Chondrocyte (in vitro differentiated cells): ENCODE measurements at regions not wholly inside any gene's neighbourhood (a gene's known extent, or its start where the extent isn't known, plus 50 kb on each side); places are given as distances from the start of the nearest gene placed in this dataset.
A peak's percentile ranks its signal among the peaks of the same experiment; 100 is the strongest.

Experiments used
- DNase-seq: peaks from one replicate; pipeline ENCODE4 v3.0.0; 2021; ENCODE audit warnings: mixed read lengths, low spot score
- H3K27ac Mint-ChIP-seq: one replicate; pipeline ENCODE4 v1.8.0; 2021; ENCODE audit warnings: mild to moderate bottlenecking, moderate library complexity, mixed read lengths; ENCODE audit not compliant: unreplicated experiment
- H3K27me3 Mint-ChIP-seq: 2 replicates; pipeline ENCODE4 v1.8.0; 2021; ENCODE audit warnings: low read depth, mixed read lengths
- H3K36me3 Mint-ChIP-seq: 2 replicates; pipeline ENCODE4 v1.8.0; 2021; ENCODE audit warnings: low read depth, mixed read lengths
- H3K4me1 Mint-ChIP-seq: 2 replicates; pipeline ENCODE4 v1.8.0; 2021; ENCODE audit warnings: low read depth, mild to moderate bottlenecking, mixed read lengths
- H3K4me3 Mint-ChIP-seq: one replicate; pipeline ENCODE4 v1.8.0; 2021; ENCODE audit warnings: mild to moderate bottlenecking, moderate library complexity, mixed read lengths; ENCODE audit not compliant: unreplicated experiment
- H3K9me3 Mint-ChIP-seq: 2 replicates; pipeline ENCODE4 v1.8.0; 2021; ENCODE audit warnings: low read depth, mixed read lengths
- TF ChIP-seq, protein P1 (sequence below): fragments of 200-600 bp; sonication (generic); IDR thresholded peaks from 2 replicates; pipeline ENCODE4 v1.5.0; 2021; ENCODE audit warnings: antibody characterized with exemption, mild to moderate bottlenecking, moderate library complexity

DNA sequence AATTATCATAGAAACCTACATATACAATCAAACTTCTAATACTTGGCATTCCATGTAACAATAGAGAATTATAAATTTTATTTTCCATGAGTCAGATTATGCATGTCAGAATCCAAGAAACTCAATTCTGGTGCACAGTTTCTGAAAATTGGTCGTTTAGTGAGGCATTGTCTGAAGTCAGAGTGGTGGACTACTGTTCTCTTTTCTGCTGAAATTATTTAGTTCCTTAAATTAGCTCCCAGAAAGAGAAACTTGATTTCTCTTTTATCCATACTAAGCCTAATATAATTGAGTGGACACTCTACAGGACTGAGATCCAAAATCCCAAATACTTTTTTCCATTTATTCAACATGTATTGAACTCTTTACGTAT lies 265.5 kb downstream of the ALDH8A1 start:
- Mint-ChIP-seq H3K4me3 (no peak overlapping the region), H3K4me1 (peaks cover 43% of the 10 kb centered on the region), H3K36me3 (no peaks in the 10 kb centered on the region), H3K27ac (no peak overlapping the region), H3K27me3 (no peaks in the 10 kb centered on the region), H3K9me3 (no peaks in the 10 kb centered on the region)
- TF ChIP-seq, protein P1, sequence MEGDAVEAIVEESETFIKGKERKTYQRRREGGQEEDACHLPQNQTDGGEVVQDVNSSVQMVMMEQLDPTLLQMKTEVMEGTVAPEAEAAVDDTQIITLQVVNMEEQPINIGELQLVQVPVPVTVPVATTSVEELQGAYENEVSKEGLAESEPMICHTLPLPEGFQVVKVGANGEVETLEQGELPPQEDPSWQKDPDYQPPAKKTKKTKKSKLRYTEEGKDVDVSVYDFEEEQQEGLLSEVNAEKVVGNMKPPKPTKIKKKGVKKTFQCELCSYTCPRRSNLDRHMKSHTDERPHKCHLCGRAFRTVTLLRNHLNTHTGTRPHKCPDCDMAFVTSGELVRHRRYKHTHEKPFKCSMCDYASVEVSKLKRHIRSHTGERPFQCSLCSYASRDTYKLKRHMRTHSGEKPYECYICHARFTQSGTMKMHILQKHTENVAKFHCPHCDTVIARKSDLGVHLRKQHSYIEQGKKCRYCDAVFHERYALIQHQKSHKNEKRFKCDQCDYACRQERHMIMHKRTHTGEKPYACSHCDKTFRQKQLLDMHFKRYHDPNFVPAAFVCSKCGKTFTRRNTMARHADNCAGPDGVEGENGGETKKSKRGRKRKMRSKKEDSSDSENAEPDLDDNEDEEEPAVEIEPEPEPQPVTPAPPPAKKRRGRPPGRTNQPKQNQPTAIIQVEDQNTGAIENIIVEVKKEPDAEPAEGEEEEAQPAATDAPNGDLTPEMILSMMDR, result no peak
- no peak for DNase-seq

DNA sequence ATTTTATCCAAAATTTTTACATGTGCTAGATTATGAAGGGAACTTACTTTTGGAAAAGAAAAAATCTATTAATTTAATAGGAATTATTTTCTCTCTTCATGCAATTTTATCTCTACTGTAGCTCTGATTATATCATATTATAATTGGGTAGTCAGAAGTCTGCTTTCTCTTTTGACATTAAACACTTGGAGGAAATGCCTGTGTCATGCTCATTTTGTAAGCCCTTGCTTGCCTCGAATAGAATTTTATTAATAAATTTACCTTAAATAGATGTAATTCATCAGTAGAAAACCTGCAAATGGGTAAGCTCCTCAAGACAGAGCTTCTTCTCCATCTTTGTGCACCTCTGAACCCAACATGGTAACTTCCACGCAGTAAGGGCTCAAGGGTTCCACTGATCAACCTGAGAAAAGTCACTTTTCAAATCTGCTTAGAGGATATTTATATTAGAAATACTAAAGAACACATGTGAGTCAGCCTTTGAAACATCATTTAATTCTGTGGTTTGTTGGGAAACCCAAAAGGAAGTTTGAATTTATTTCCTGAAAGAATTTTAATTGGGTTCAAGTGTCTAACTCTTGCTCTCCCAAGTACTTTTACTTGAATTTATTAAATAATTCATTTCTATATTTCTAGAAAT lies 266.0 kb downstream of the ALDH8A1 start:
- Mint-ChIP-seq H3K36me3 (no peaks in the 10 kb centered on the region), H3K9me3 (no peaks in the 10 kb centered on the region), H3K27ac (peak overlapping the region; percentile 32), H3K4me3 (no peak overlapping the region), H3K27me3 (no peaks in the 10 kb centered on the region), H3K4me1 (peaks cover 43% of the 10 kb centered on the region)
- DNase-seq, result no peak
- TF ChIP-seq, protein P1, result no peak

DNA sequence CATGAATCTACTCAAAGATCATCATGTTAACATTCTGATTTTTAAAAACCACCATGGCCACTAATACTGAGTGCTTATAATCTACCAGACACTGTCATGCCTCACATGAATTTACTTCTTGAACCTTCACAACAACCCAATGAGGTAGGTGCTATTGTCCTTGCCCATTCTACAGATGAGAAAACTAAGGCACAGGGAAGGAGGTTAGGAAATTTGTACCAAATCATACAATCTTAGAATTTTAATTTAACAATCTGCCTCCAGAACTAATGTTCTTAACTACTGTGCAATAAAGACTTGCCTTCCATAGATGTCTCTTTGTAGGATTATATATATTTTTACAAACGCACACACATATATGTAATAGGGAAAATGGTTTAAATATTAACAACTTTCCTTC lies 269.5 kb downstream of the ALDH8A1 start:
- Mint-ChIP-seq H3K4me1 (peaks cover 61% of the 10 kb centered on the region), H3K36me3 (no peaks in the 10 kb centered on the region), H3K27ac (no peak overlapping the region), H3K4me3 (no peak overlapping the region), H3K9me3 (no peaks in the 10 kb centered on the region), H3K27me3 (no peaks in the 10 kb centered on the region)
- TF ChIP-seq, protein P1, result no peak
- DNase-seq, result no peak

DNA sequence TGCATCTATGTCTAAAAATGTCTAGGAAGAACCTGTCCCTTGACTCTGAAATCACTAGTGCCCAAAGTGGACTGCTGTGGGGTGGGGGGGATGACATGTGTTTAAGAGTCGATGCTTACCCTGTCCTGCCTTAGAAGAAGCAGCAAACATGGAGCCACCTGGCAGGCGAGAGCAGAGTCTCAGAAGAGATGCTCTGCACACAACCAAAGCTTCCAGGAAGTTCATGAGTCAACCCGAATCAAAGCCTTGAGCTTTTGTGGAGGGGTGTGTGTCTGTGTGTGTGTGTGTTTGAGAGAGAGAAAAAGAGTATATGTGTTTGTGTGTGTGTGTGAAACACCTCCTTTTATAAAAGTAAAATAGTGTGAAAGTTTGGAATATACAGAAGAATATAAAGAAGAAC lies 269.9 kb downstream of the ALDH8A1 start:
- Mint-ChIP-seq H3K27me3 (no peaks in the 10 kb centered on the region), H3K36me3 (no peaks in the 10 kb centered on the region), H3K27ac (no peak overlapping the region), H3K4me3 (no peak overlapping the region), H3K4me1 (peaks cover 64% of the 10 kb centered on the region), H3K9me3 (no peaks in the 10 kb centered on the region)
- no peak for DNase-seq
- TF ChIP-seq, protein P1, result no peak

DNA sequence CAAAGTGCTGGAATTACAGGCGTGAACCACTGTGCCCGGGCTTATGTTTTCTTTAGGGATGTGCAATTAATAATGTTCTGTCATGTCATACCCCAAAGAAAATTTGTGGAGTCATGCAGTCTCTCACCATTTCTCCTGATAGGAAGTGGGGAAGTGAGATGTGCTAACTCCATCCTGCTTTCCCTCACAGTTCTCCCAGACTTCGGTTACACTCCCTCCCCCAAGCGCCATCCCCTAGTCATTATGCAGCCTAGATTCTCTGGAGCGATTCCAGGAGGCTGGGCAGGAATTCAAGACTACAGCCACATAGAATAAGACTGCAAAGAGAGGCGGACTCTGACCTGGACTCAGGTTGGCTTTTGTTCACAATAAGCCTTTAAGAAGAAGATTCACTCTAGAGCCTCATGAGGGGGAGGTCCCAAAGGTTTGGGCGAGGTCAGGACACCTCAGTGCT lies 271.4 kb downstream of the ALDH8A1 start:
- peak overlapping the region; percentile 87 for H3K27ac Mint-ChIP-seq
- no peaks in the 10 kb centered on the region for H3K36me3 Mint-ChIP-seq
- H3K27me3 Mint-ChIP-seq, result no peaks in the 10 kb centered on the region
- no peak overlapping the region for H3K4me3 Mint-ChIP-seq
- H3K9me3 Mint-ChIP-seq, result no peaks in the 10 kb centered on the region
- no peak for DNase-seq
- H3K4me1 Mint-ChIP-seq, result peaks cover 64% of the 10 kb centered on the region
- TF ChIP-seq, protein P1, result no peak
